Endothelial cell of umbilical vein (primary cell): ENCODE measurements at regions not wholly inside any gene's neighbourhood (a gene's known extent, or its start where the extent isn't known, plus 50 kb on each side); places are given as distances from the start of the nearest gene placed in this dataset.
"Not testable (repeated sequence)": the region's sequence is repeated elsewhere in the genome, so short reads cannot be mapped to it uniquely, and the experiment has no call there.

Source experiments
- BruUV-seq: library from RNA; stranded (reverse); fragments of 400-500 nt; replicated peaks from 2 replicates; lab custom pipeline; 2021; lab: Mats Ljungman, UMichigan
- CTCF ChIA-PET: fragments of 300-600, 350-600 bp; sonication (Branson Sonifier 250); formaldehyde crosslinking; loops from one replicate; lab custom pipeline; 2021; ENCODE audit warnings: antibody characterized with exemption, inconsistent platforms; lab: Charles Lee
- POLR2A ChIA-PET: fragments of 300-600, 350-600 bp; sonication (Branson Sonifier 250); formaldehyde crosslinking; loops from one replicate; lab custom pipeline; 2021; ENCODE audit warnings: antibody characterized with exemption, inconsistent platforms; lab: Charles Lee
- DNase-seq: peaks from one replicate; pipeline ENCODE4 v3.0.0-alpha.2; 2011; ENCODE audit warnings: low read depth, low spot score
- FAIRE-seq: peaks from 2 replicates; lab custom pipeline; 2011; peaks lifted over from hg19 to GRCh38; lab: Jason Lieb, UNC
- H2AFZ ChIP-seq: 2 replicates; pipeline ENCODE4 v1.6.0; 2012; ENCODE audit warnings: low read depth, low read length, control low read depth, inconsistent platforms
- H3K27ac ChIP-seq: 2 replicates; pipeline ENCODE4 v1.5.1; 2011; ENCODE audit warnings: low read depth, mild to moderate bottlenecking, control low read depth, low read length, moderate library complexity; ENCODE audit not compliant: insufficient read depth
- H3K27me3 ChIP-seq, 2 experiments: 2 replicates each; pipeline versions ENCODE4 v1.6.0 to v1.6.1; 2011; ENCODE audit warnings: low read length in 2 of 2, mixed read lengths in 1 of 2; ENCODE audit not compliant: control insufficient read depth in 2 of 2, insufficient read depth in 2 of 2
- H3K36me3 ChIP-seq, 2 experiments: 2 replicates in 1 of 2; 3 replicates in 1 of 2; pipeline ENCODE4 v1.5.1; 2011; ENCODE audit warnings: low read length in 2 of 2, mild to moderate bottlenecking in 1 of 2, moderate library complexity in 1 of 2; ENCODE audit not compliant: control insufficient read depth in 2 of 2, insufficient read depth in 2 of 2; ENCODE audit errors: extremely low read depth in 1 of 2
- H3K4me1 ChIP-seq: 3 replicates; pipeline ENCODE4 v1.5.1; 2011; ENCODE audit warnings: mild to moderate bottlenecking, low read length; ENCODE audit not compliant: control insufficient read depth, insufficient read depth; ENCODE audit errors: extremely low read depth
- H3K4me2 ChIP-seq: 2 replicates; pipeline ENCODE4 v1.6.1; 2011; ENCODE audit warnings: low read length, control low read depth, mixed read lengths; ENCODE audit not compliant: insufficient read depth
- H3K4me3 ChIP-seq, 3 experiments: fragments of 200-600 bp in 1 of 3; sonication (generic), shearing (Covaris generic) in 1 of 3; replicated peaks in 1 of 3; 2 replicates each; pipeline ENCODE4 v1.5.1; 2011 to 2016; ENCODE audit warnings: control low read depth in 3 of 3, low read length in 3 of 3, mild to moderate bottlenecking in 2 of 3, inconsistent platforms in 1 of 3, low read depth in 1 of 3, moderate library complexity in 1 of 3; ENCODE audit not compliant: insufficient read depth in 1 of 3
- H3K79me2 ChIP-seq: 2 replicates; pipeline ENCODE4 v1.6.0; 2012; ENCODE audit warnings: low read length, inconsistent platforms; ENCODE audit not compliant: control insufficient read depth, insufficient read depth
- H3K9ac ChIP-seq: replicated peaks from 2 replicates; pipeline ENCODE3; 2011; ENCODE audit warnings: low read length, control low read depth; ENCODE audit not compliant: insufficient read depth; ENCODE audit errors: extremely low read depth
- H3K9me1 ChIP-seq: replicated peaks from 3 replicates; pipeline ENCODE4 v1.6.0; 2011; ENCODE audit warnings: mild to moderate bottlenecking, low read length; ENCODE audit not compliant: control insufficient read depth, insufficient read depth; ENCODE audit errors: extremely low read depth
- H3K9me3 ChIP-seq: replicated peaks from 2 replicates; pipeline ENCODE4 v1.5.1; 2012; ENCODE audit warnings: low read length, inconsistent platforms; ENCODE audit not compliant: control insufficient read depth, insufficient read depth
- H4K20me1 ChIP-seq: replicated peaks from 2 replicates; pipeline ENCODE3; 2011; ENCODE audit warnings: mild to moderate bottlenecking, low read length; ENCODE audit not compliant: control insufficient read depth, insufficient read depth; ENCODE audit errors: extremely low read depth
- CTCF ChIP-seq, 2 donors: IDR thresholded peaks; 1 replicate in 1 of 2; 2 replicates in 1 of 2; pipeline ENCODE4 v1.5.1; 2011; ENCODE audit warnings: low read length in 2 of 2, mild to moderate bottlenecking in 2 of 2, moderate library complexity in 2 of 2, control low read depth in 1 of 2, inconsistent platforms in 1 of 2, low read depth in 1 of 2; ENCODE audit not compliant: insufficient read depth in 1 of 2; ENCODE audit errors: extremely low read depth in 1 of 2
- EZH2 ChIP-seq: IDR thresholded peaks from 2 replicates; pipeline ENCODE4 v1.6.1; 2012; ENCODE audit warnings: borderline replicate concordance, low read depth, mild to moderate bottlenecking, moderate library complexity, low read length, inconsistent platforms; ENCODE audit not compliant: severe bottlenecking
- FOS ChIP-seq: IDR thresholded peaks from 2 replicates; pipeline ENCODE4 v1.6.1; 2011; ENCODE audit warnings: mild to moderate bottlenecking, low read length, moderate library complexity, borderline replicate concordance; ENCODE audit not compliant: insufficient read depth
- GATA2 ChIP-seq: IDR thresholded peaks from 2 replicates; pipeline ENCODE4 v1.7.0; 2011; ENCODE audit warnings: low read depth, mild to moderate bottlenecking, moderate library complexity, mixed read lengths, low read length; ENCODE audit not compliant: insufficient read length, insufficient read depth
- JUN ChIP-seq: IDR thresholded peaks from 2 replicates; pipeline ENCODE4 v1.6.1; 2011; ENCODE audit warnings: borderline replicate concordance, low read depth; ENCODE audit not compliant: insufficient read length, insufficient read depth
- MAX ChIP-seq: IDR thresholded peaks from 2 replicates; pipeline ENCODE4 v1.6.1; 2011; ENCODE audit not compliant: insufficient read depth, insufficient read length
- MYC ChIP-seq: IDR thresholded peaks from one replicate; pipeline ENCODE4 v1.6.1; 2011; ENCODE audit warnings: mild to moderate bottlenecking, low read depth, low read length
- POLR2A ChIP-seq: IDR thresholded peaks from 2 replicates; pipeline ENCODE4 v1.6.1; 2012; ENCODE audit warnings: low read depth, mild to moderate bottlenecking, control low read depth, low read length
- POLR2AphosphoS5 ChIP-seq: IDR thresholded peaks from 2 replicates; pipeline ENCODE4 v1.6.1; 2012; ENCODE audit warnings: low read depth, mild to moderate bottlenecking, control low read depth, low read length, moderate library complexity; ENCODE audit not compliant: insufficient read depth
- dilution Hi-C: fragments of 300-500 bp; cut with MboI; formaldehyde crosslinking; loops from one replicate; pipeline ENCODE4 v1.15.0; 2019; ENCODE audit warnings: low sequenced_read_pairs; ENCODE audit not compliant: extremely low pct_ligation_motif_present
- intact Hi-C: fragments of 100-400 bp; cut with micrococcal nuclease; formaldehyde crosslinking; loops from one replicate; pipeline ENCODE4 v1.10.0; 2022

- ChIA-PET CTCF (interaction anchor here (2.9 kb wide), 1 partner anchor 67 kb away, joined by 10 read pairs; the partner anchor contains the start of gene LYRM9), POLR2A (no interaction called here)
- peaks cover 0 to under 1% of the 10 kb centered on the region in 2 experiments for H3K27me3 ChIP-seq
- no peaks in the 10 kb centered on the region for H3K4me1 ChIP-seq
- no peaks in the 10 kb centered on the region for H3K79me2 ChIP-seq
- dilution Hi-C loops: no loop called here
- BruUV-seq: no TSS peak
- FAIRE-seq (no peak), DNase-seq (no peak)
- no peaks in the 10 kb centered on the region for H3K9me1 ChIP-seq
- no peak overlapping the region for H3K4me2 ChIP-seq
- no peaks in the 10 kb centered on the region for H3K9me3 ChIP-seq
- H3K9ac ChIP-seq: no peak overlapping the region
- no peak overlapping the region for H3K27ac ChIP-seq
- no peaks in the 10 kb centered on the region for H3K36me3 ChIP-seq
- no peak overlapping the region for H3K4me3 ChIP-seq
- H2AFZ ChIP-seq: no peak overlapping the region
- intact Hi-C loops: no loop called here
- no peaks in the 10 kb centered on the region for H4K20me1 ChIP-seq
- TF ChIP-seq GATA2: no peak
- no peak for TF ChIP-seq CTCF (IDR thresholded peaks at IDR 0.05; ENCODE audit: extremely low read depth in 1 of 2, insufficient read depth in 1 of 2, low read depth in 1 of 2, low read length in 2 of 2)
- TF ChIP-seq MYC: no peak
- no peak for TF ChIP-seq JUN
- TF ChIP-seq POLR2AphosphoS5: no peak
- TF ChIP-seq FOS: no peak
- no peak for TF ChIP-seq POLR2A
- no peak for TF ChIP-seq EZH2
- TF ChIP-seq MAX: no peak
Measured at GRCh38 chr17:27960183-27960849, 67.2 kb upstream of the LYRM9 start.

- POLR2A ChIA-PET, H3K4me2 ChIP-seq, H3K36me3 ChIP-seq, H3K4me1 ChIP-seq, DNase-seq, H3K9me3 ChIP-seq, H3K9me1 ChIP-seq, dilution Hi-C loops, H3K79me2 ChIP-seq, BruUV-seq, H4K20me1 ChIP-seq, intact Hi-C loops, H3K27me3 ChIP-seq, H3K9ac ChIP-seq, H3K4me3 ChIP-seq, H3K27ac ChIP-seq, FAIRE-seq, CTCF ChIA-PET, H2AFZ ChIP-seq: not testable (repeated sequence)
Measured at GRCh38 chr17:27962581-27962980, 69.4 kb upstream of the LYRM9 start.
